ENCODE measurements at regions not wholly inside any gene's neighbourhood (a gene's known extent, or its start where the extent isn't known, plus 50 kb on each side); places are given as distances from the start of the nearest gene placed in this dataset.

GRCh38 chr13:103965506-103966243 lies 899.5 kb upstream of the SLC10A2 start:
- DNase-seq = no peak

GRCh38 chr13:103961784-103962183 lies 895.6 kb upstream of the SLC10A2 start:
- no peak for DNase-seq

- no peak for DNase-seq
Observed at GRCh38 chr13:103961129-103961528, 894.9 kb upstream of the SLC10A2 start.

- DNase-seq = no peak
Observed at GRCh38 chr13:103960001-103960400, 893.8 kb upstream of the SLC10A2 start.

GRCh38 chr13:103958691-103959090 lies 892.5 kb upstream of the SLC10A2 start:
- DNase-seq = no peak

- DNase-seq = no peak
Observed at GRCh38 chr13:103957939-103958338, 891.7 kb upstream of the SLC10A2 start.

- no peak for DNase-seq
Observed at GRCh38 chr13:103953859-103954258, 887.6 kb upstream of the SLC10A2 start.

- no peak for DNase-seq
Observed at GRCh38 chr13:103952183-103952582, 886.0 kb upstream of the SLC10A2 start.

- DNase-seq = no peak
Observed at GRCh38 chr13:103948426-103948825, 882.2 kb upstream of the SLC10A2 start.

GRCh38 chr13:103945836-103946235 lies 879.6 kb upstream of the SLC10A2 start:
- DNase-seq = no peak

- DNase-seq = no peak
Observed at GRCh38 chr13:103941506-103942140, 875.4 kb upstream of the SLC10A2 start.

- DNase-seq = no peak
Observed at GRCh38 chr13:103935117-103935516, 868.9 kb upstream of the SLC10A2 start.

- DNase-seq = no peak
Observed at GRCh38 chr13:103931885-103932284, 865.7 kb upstream of the SLC10A2 start.

- DNase-seq = no peak
Observed at GRCh38 chr13:103931331-103931845, 865.2 kb upstream of the SLC10A2 start.

GRCh38 chr13:103926118-103926517 lies 859.9 kb upstream of the SLC10A2 start:
- DNase-seq = no peak

GRCh38 chr13:103908911-103909310 lies 842.7 kb upstream of the SLC10A2 start:
- no peak for DNase-seq

- DNase-seq = no peak
Observed at GRCh38 chr13:103908274-103908673, 842.1 kb upstream of the SLC10A2 start.

GRCh38 chr13:103903790-103904189 lies 837.6 kb upstream of the SLC10A2 start:
- DNase-seq = no peak

GRCh38 chr13:103898481-103898880 lies 832.3 kb upstream of the SLC10A2 start:
- no peak for DNase-seq

- DNase-seq = no peak
Observed at GRCh38 chr13:103895835-103896531, 829.8 kb upstream of the SLC10A2 start.

GRCh38 chr13:103894626-103895025 lies 828.4 kb upstream of the SLC10A2 start:
- DNase-seq = no peak

GRCh38 chr13:103884101-103884723 lies 818.0 kb upstream of the SLC10A2 start:
- no peak for DNase-seq

GRCh38 chr13:103883698-103884097 lies 817.5 kb upstream of the SLC10A2 start:
- DNase-seq = no peak

Measured in CD4-positive, alpha-beta T cell treated with Interleukin-1 beta for 1 hour (primary cell).